HG03097 (cell line): ENCODE measurements at regions not wholly inside any gene's neighbourhood (a gene's known extent, or its start where the extent isn't known, plus 50 kb on each side); places are given as distances from the start of the nearest gene placed in this dataset.
"Not testable (repeated sequence)": the region's sequence is repeated elsewhere in the genome, so short reads cannot be mapped to it uniquely, and the experiment has no call there.

Source experiments
- ATAC-seq: cut with Tn5 transposase; IDR thresholded peaks from one replicate; pipeline ENCODE4 v1.9.1; 2021; ENCODE audit not compliant: unreplicated experiment, low FRiP score

DNA sequence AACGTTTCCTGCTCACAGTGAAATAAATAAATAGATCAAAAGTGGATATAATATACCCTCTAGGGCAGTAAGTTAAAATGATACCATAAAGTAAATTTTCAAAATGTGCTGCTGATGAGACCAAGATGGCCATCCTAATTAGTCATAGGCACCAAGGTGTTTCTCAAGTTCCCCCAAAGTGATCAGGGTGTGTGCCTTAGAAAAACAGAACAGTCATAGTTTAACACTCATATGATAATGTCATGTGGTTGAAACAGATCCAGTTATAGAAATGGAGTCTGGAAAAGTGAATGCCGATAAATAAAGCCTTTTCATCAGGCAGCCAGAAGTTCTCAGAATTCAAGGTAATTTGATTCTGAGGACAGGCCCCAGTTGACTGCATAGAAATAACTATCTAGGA is 161.5 kb upstream of the CDKN2B start:
- ATAC-seq, result no peak

- no peak for ATAC-seq
These were observed 162.0 kb upstream of the CDKN2B start for GRCh38 chr9:22170990-22171670.

- ATAC-seq, result no peak
These were observed 162.6 kb upstream of the CDKN2B start for GRCh38 chr9:22171691-22172090.

GRCh38 chr9:22173908-22174307 is 164.8 kb upstream of the CDKN2B start:
- ATAC-seq, result no peak

- no peak for ATAC-seq
These were observed 167.0 kb upstream of the CDKN2B start for GRCh38 chr9:22175972-22176545.

DNA sequence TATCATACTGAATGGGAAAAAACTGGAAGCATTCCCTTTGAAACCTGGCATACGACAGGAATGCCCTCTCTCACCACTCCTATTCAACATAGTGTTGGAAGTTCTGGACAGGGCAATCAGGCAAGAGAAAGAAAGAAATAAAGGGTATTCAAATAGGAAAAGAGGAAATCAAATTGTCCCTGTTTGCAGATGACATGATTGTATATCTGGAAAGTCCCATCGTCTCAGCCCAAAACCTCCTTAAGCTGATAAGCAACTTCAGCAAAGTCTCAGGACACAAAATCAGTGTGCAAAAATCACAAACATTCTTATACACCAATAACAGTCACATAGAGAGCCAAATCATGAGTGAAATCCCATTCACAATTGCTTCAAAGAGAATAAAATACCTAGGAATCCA is 171.9 kb upstream of the CDKN2B start:
- ATAC-seq, result not testable (repeated sequence)

DNA sequence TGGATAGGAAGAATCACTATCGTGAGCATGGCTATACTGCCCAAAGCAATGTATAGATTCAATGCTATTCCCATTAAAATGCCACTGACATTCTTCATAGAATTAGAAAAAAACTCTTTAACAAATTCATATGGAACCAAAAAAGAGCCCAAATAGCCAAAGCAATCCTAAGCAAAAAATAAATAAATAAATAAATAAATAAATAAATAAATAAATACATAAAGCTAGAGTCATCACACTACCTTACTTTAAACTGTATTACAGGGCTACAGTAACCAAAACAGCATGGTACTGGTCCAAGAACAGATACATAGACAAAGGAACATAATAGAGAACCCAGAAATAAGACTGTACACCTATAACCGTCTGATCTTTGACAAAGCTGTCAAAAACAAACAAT is 180.4 kb upstream of the CDKN2B start:
- no peak for ATAC-seq

DNA sequence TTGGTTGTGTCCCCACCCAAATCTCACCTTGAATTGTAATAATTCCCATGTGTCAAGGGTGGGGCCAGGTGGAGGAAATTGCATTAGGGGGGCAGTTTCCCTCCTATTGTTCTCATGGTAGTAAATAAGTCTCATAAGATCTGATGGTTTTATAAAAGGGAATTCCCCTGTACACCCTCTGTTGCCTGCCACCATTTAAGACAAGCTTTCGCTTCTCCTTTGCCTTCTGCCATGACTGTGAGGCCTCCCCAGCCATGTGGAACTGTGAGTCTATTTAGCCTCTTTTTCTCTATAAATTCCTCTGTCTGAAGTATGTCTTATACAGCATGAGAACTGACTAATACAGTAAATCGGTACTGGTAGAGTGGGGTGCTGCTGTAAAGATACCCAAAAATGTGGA is 187.9 kb upstream of the CDKN2B start:
- ATAC-seq, result not testable (repeated sequence)

- no peak for ATAC-seq
These were observed 189.6 kb upstream of the CDKN2B start for GRCh38 chr9:22198681-22199080.

GRCh38 chr9:22201256-22201655 is 192.2 kb upstream of the CDKN2B start:
- ATAC-seq, result no peak

- ATAC-seq, result no peak
These were observed 194.4 kb upstream of the CDKN2B start for GRCh38 chr9:22203371-22204138.

DNA sequence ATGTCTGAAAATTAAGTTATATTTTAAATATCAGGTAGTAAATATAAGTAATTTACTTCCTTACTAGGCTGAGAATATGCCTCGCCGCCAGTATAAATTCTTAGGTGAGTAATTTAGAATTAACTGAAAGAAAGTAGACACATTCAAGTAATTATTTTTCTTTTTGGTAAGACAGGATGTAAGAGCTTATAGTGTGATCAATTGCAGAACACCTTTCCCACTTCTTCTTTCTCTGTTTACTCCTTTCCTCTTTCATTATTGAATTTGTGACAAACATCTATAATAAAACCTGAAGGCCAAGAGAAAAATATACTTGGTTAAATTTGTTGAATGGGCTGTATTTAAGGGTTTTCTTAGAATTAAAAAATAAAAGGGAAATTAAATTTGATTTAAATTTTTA is 195.1 kb upstream of the CDKN2B start:
- no peak for ATAC-seq

GRCh38 chr9:22206833-22207232 is 197.7 kb upstream of the CDKN2B start:
- ATAC-seq, result no peak

DNA sequence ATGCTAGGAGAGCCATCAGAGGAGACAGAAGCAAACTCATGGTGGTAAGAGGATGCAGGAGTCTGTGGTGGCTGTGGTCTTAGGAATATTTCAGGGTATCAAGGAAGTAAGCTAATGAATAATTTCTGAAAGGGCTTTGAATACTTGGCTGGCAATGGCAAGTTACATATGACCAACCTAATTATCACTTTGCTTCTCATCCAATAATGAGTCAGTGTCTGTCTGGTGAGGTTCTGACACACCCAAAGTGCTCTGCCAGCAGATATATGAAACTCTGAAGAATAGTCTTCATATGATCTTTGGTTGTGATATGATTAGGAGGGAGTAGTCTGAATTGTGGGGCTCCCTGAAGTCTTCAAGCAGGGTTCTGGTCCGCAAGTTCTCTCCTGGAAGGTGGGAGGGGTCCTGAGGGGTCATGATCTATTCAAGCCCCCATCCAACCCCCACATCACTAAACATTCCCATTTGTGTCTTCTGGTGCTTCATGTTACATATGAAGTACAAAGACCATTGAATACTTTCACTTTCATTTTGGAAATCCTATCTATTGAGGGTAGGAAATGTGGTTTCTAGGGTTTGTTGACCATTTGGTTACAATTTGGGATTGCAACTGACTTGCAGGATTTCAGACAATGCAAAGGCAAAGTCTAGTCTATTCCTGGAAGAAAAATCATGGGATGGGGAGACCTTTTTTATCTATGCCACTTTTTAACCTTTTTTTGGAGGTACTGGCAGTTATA is 199.9 kb upstream of the CDKN2B start:
- no peak for ATAC-seq

DNA sequence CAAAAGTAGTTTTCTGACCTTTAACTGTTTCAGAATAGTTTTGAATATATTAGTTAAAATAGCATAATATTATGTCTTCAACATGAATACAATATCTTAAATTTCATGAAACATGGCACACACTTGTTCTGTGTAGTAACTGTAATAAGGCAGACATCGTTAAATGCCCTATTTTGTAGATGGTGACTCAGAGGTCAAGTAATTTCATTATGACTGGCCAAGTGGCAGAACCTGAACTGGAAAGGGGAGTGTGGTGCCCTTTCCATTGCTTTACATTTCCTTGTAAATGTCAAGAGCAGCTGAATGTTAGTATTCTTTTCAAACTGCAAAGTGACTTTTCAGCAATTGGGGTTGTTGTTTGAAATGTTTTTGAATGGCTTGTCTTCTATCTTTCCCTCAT is 201.2 kb upstream of the CDKN2B start:
- no peak for ATAC-seq

GRCh38 chr9:22210936-22211335 is 201.8 kb upstream of the CDKN2B start:
- ATAC-seq, result no peak

GRCh38 chr9:22211588-22212360 is 202.7 kb upstream of the CDKN2B start:
- ATAC-seq, result no peak

GRCh38 chr9:22214021-22214420 is 204.9 kb upstream of the CDKN2B start:
- ATAC-seq, result no peak

- no peak for ATAC-seq
These were observed 205.5 kb upstream of the CDKN2B start for GRCh38 chr9:22214497-22215031.

DNA sequence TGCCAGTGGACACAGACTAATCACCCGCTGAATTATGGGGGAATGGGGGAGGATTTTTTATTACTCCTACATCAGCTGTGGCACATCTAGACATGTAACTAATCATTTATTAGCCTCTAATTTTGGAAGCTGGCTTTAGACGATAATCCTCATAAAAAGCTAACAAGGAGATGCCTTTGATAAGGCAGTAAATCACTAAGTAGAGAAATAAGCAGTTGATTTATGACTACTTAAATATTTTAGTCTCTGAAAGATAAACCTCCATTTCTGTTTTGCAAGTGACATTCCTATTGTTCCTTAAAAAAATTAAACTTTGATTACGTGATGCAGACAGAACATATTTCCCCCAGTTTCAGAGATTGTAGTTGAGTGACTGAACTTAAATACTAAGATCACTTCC is 206.4 kb upstream of the CDKN2B start:
- ATAC-seq, result no peak
